IPS-NIHi7 (cell line): ENCODE measurements at regions not wholly inside any gene's neighbourhood (a gene's known extent, or its start where the extent isn't known, plus 50 kb on each side); places are given as distances from the start of the nearest gene placed in this dataset.
"Not testable (repeated sequence)": the region's sequence is repeated elsewhere in the genome, so short reads cannot be mapped to it uniquely, and the experiment has no call there.

ENCODE experiments used
- DNase-seq: peaks from one replicate; pipeline ENCODE4 v3.0.0; 2012; ENCODE audit warnings: mixed read lengths; ENCODE audit errors: extremely low spot score

DNA sequence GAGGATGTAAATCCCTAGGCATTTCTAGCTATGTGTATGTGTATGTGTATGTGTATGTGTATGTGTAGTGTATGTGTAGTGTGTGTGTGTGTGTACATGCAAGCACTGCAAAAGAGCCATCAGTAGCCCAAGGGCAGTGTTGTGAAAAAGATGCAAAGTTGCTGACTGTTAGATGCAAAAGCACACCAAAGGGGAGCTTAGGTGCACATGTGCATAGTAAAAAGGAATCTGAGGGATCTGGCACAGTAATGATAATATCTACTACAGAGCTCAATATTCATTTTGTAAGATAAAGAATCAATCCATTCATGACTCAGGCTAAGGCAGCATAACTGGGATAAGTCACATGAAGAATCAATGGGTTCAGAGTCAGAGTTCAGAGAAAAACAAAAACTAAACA is 80.2 kb downstream of the TMEM47 start:
- DNase-seq, result no peak

DNA sequence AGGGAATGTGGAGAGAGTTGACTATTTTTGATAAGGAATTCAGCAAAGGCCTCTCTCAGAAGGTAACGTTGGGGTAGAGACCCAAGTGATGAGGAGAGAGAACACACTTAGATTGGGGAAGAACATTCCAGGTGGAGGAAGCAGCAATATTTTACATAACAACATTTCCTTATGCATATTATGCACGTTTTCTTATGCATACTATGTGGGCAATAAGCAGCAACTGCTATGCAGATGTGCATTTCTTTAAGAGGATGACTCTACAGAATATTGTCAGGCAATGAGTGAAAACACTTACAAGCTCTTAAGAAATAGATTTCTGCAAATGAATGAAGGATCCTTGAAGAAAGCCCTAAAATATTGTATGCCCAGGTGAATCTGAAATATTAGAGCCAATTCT is 91.1 kb downstream of the TMEM47 start:
- DNase-seq, result no peak

DNA sequence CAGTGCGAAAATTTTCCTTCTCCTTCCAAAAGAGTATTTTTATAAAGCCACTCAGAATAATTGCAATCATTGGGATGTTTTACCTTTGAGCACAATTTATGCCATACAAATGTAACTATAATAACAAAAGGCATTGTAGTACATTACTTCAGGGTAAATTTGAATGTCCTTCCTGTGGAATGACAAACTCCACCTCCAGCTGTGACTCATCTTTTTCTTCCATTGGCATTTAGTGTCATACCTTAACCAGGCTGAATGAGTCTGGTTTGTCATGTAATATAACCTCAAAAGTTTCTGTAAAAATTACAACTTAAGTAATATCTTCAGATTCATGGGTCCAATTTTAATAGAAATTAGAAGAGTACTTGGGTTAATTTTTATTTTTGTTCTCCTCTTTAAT is 93.3 kb downstream of the TMEM47 start:
- peak; percentile 14 for DNase-seq

GRCh38 chrX:34563061-34563460 is 94.0 kb downstream of the TMEM47 start:
- DNase-seq, result no peak

DNA sequence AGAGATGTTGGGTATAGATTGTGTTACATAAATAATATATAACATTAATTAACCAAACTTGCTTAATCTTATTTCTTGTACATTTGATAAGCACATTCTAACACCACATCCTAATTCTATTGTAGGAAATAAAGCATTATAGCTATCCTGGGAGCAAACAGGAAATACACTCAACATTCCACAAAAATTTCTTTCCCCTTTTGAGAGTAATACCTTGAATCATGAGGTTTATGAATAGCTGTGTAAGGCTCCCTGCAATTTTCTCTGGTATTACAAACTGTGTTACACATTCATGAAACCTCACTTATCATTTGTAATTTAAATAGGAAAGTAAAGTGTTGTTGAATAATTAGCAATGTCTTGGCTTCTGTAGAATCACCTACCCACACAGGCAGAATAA is 95.1 kb downstream of the TMEM47 start:
- DNase-seq, result no peak

GRCh38 chrX:34560180-34560579 is 96.9 kb downstream of the TMEM47 start:
- DNase-seq, result peak; percentile 8

- DNase-seq, result peak; percentile 32
Measured at GRCh38 chrX:34559325-34559724, 97.8 kb downstream of the TMEM47 start.

GRCh38 chrX:34557733-34558132 is 99.4 kb downstream of the TMEM47 start:
- peak; percentile 49 for DNase-seq

DNA sequence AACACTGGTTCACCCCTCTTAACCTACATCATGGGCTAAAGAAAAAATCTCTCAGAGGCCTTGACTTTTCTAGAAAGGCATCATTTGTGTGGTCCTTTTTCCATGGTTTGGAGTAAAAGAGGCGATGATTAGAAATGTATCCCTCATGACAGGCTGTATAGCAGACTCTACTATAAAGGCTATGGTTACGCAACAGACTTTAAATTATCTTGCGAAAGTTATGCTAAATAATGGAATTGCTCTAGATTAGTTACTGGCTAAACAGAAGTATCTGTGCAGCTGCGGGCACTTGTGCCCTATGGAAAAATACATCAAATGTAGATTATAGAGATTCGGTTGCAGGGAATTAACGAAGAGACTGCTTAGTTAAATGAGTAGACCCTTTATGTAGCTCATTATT is 101.6 kb downstream of the TMEM47 start:
- no peak for DNase-seq

DNA sequence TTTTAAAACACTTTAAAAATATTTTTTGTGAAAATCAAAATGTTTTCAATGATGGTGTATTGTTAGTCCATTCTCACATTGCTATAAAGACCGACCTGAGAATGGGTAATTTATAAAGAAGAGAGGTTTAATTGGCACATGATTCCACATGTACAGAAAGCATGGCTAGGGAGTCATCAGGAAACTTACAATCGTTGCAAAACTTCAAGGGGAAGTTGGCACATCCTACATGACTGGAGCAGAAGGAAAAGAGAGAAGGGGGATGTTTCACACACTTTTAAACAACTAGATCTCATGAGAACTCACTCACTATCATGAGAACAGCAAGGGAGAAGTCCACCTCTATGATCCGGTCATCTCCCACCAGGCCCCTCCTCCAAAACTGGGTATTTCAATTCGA is 110.7 kb downstream of the TMEM47 start:
- DNase-seq, result no peak

GRCh38 chrX:34528081-34528480 is 129.0 kb downstream of the TMEM47 start:
- DNase-seq, result no peak

- peak; percentile 55 for DNase-seq
Measured at GRCh38 chrX:34521563-34521962, 135.5 kb downstream of the TMEM47 start.

DNA sequence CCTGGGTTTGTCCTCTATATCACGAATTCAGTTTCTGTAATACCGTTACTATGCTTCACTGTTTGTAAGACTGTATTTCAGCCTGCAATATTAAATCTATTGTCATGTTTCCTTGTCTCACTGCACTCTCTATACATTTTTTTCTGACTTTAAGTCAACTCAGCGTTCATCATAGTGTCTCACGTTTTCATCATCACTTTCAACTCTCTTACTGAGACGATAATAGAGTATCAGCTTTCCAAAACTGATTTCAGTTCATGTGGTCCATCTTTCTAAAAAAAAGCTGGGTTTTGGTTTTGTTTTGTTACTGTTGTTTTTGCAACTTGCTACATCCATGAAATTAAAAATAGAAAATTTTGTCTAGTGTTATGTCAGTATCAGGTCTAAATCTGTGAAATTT is 147.7 kb downstream of the TMEM47 start:
- no peak for DNase-seq

DNA sequence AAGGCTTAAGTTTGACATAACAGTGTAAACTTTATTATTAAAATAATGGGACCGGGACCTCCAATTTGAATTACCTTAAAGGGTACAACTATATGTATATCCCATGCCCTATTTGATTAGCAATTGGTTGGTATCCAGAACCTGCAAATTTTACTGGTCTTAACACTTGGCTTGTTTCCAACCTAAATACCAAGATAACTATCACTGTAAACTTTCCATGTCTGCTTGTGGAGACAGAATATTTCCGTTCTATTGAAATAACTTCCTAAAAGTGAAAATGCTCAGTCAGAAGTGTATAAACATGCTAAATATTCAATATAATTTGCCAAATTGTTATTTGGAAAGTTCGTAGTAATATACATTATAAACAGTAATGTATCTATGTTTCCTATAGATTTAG is 154.0 kb downstream of the TMEM47 start:
- no peak for DNase-seq

DNA sequence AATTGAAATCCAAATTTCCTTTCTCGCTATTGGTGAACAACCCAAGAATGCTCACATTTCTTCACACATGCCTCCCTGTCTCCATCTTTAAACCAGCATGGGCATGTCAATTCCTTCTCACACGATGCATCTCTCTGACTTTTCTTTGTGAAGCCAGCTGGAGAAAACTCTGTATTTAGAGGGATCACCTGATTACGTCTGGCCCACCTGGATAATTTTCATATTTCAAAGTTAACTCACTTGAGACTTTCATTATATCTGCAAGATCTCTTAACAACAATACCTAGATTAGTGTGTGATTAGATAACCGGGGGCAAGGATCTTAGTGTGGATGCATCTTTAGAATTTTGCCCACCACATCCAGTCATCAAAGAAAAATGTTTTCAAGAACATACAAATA is 164.0 kb downstream of the TMEM47 start:
- DNase-seq, result no peak

DNA sequence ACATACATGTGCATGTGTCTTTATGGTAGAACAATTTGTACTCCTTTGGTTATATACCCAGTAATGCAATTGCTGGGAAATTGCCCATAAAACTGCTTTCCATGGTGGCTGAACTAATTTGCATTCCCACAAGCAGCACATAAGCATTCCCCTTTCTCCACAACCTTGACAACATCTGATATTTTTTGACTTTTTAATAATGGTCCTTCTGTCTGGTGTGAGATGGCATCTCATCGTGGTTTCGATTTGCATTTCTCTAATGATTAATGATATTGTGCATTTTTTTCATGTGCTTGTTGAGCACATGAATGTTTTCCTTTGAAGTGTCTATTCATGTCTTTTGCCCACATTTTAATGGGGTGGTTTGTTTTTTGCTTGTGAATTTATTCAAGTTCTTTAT is 166.0 kb downstream of the TMEM47 start:
- DNase-seq, result no peak

DNA sequence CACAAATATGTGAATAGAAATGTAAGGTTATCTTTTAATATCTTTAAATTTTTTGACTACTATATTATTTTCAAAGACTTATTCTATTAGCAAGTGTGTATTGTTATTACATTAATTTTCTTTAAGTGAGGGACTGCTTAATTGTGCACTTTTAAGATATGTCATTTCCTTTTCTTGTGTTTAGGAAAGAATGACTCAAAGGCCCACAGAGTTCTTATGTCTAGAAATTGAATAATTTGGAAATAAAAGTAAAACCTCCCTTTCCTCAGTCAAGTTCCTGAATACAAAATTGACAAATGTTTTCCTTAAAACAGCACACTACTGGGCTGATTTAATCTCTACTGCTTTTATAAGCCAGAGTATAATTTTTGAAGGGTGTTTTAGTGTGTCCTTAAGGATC is 169.7 kb downstream of the TMEM47 start:
- no peak for DNase-seq

DNA sequence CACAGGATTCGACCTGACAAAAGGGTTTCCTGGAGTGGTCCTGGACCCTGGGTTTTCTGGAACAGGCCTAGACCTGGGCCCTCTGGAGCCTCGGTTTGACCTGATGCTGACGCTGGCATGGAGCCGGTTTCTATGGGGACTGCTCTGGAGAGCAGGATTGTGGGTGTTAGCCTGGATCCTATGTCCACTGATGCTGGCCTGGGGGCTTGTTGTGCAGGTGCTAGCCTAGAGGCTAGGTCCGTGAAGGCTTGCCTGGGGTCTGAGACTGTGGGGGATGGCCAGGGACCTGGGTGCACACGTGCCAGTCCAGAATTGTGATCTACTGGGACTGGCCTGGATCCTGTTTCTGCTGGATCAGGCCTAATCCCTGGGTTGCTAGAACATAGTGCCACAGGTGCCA is 173.1 kb downstream of the TMEM47 start:
- DNase-seq, result no peak

DNA sequence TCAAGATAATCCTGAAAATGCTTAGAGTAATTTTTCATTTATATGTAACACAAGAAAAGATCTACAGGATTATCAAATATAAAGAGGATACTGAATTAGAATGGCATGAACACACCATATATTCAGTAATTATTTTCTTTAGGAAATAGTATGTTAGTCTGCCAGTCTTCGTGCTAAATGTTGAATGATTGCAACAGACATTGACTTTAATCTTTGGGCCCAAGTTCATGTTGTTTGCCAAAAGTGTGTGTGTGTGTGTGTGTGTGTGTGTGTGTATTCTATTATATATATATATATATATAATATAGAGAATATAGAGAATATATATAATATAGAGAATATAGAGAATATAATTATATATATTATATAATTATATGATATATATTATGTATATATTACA is 186.6 kb downstream of the TMEM47 start:
- DNase-seq, result no peak

DNA sequence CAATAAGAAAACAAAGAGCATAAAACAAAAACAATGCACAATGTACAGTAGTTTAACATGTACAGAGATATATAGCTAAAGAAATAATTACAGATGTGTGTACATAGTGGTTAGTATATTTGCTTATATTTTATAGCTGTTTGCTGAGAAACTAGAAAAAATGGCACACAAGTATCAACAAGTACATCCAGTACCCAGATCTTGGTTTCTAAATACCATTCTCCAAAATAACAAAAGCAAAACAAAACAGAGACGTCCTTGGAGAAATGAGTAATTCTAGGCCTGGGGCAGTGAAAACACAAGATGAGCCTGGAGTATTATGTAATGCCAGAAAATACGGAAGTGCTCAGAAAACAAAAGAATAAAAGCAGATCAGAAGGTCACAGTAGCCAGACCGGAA is 189.6 kb downstream of the TMEM47 start:
- no peak for DNase-seq

DNA sequence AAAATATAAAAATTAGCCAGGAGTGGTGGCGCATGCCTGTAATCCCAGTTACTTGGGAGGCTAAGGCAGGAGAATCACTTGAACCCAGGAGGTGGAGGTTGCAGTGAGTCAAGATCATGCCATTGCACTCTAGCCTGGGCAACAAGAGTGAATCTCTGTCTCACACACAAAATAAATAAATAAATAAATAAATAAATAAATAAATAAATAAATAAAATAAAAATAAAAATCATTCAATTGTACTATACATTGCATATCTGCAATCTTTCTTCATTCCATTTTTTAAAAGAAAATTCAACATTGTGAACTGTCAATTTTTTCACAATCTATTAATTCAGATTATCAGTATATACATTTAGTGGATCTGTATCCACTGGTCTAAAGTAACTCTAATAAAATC is 193.9 kb downstream of the TMEM47 start:
- not testable (repeated sequence) for DNase-seq

- DNase-seq, result not testable (repeated sequence)
Measured at GRCh38 chrX:34457850-34458249, 199.2 kb downstream of the TMEM47 start.

DNA sequence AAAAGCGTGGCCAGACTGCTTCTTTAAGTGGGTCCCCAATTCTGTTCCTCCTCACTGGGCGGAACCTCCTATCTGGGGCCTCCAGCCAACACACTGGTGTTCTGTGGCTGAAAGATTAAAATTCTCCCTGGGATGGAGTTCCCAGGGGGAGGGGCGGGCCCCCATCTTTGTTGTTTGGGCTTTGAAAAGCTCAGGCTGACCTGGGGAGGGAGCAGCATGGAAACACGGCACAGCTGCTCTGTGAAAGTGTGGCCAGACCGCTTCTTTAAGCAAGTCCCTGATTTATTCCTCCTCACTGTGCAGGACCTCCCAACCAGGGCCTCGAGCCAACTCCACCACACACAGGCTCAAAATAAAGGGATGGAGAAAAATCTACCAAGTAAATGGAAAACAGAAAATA is 219.5 kb downstream of the TMEM47 start:
- no peak for DNase-seq

GRCh38 chrX:34426334-34426733 is 230.8 kb downstream of the TMEM47 start:
- DNase-seq, result peak; percentile 53

GRCh38 chrX:34406580-34406979 is 250.5 kb downstream of the TMEM47 start:
- DNase-seq, result no peak
